ENCODE measurements at regions not wholly inside any gene's neighbourhood (a gene's known extent, or its start where the extent isn't known, plus 50 kb on each side); places are given as distances from the start of the nearest gene placed in this dataset.

DNA sequence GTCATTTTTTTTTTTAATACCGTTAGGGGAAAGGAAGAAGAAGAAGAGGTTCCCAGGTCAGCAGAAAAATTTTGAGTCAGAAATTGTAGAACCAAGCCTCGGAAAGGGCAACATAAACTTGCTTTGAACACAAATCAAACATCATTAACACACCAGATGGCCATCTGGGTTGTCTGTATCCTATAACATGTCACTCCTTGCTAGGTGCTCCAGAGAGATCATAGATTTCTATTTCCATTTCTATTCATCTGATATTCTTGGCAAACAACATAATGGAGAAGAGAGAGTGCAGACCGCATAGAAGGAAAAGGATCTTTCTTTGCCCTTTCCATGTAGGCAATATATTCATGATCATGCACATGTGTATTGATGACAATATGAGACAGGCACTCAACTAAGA is 129.5 kb upstream of the STT3B start:
- TF ChIP-seq POLR2AphosphoS5 (IDR thresholded peaks at IDR 0.05; ENCODE audit: low read depth, low read length) (no peak), EZH2 (IDR thresholded peaks at IDR 0.05) (no peak), POLR2A (IDR thresholded peaks at IDR 0.05; ENCODE audit: borderline replicate concordance, extremely low read depth, insufficient read depth, insufficient read length) (no peak), FOSL1 (IDR thresholded peaks at IDR 0.05; ENCODE audit: low read depth) (no peak), SP1 (IDR thresholded peaks at IDR 0.05; ENCODE audit: low read depth) (no peak), EZH2phosphoT487 (IDR thresholded peaks at IDR 0.05; ENCODE audit: borderline replicate concordance) (no peak), EGR1 (IDR thresholded peaks at IDR 0.05; ENCODE audit: low read depth) (no peak), ELF1 (IDR thresholded peaks at IDR 0.05; ENCODE audit: borderline replicate concordance, low read depth) (no peak), CEBPB (IDR thresholded peaks at IDR 0.05; ENCODE audit: low read depth) (no peak)
- TF ChIP-seq, protein P1, sequence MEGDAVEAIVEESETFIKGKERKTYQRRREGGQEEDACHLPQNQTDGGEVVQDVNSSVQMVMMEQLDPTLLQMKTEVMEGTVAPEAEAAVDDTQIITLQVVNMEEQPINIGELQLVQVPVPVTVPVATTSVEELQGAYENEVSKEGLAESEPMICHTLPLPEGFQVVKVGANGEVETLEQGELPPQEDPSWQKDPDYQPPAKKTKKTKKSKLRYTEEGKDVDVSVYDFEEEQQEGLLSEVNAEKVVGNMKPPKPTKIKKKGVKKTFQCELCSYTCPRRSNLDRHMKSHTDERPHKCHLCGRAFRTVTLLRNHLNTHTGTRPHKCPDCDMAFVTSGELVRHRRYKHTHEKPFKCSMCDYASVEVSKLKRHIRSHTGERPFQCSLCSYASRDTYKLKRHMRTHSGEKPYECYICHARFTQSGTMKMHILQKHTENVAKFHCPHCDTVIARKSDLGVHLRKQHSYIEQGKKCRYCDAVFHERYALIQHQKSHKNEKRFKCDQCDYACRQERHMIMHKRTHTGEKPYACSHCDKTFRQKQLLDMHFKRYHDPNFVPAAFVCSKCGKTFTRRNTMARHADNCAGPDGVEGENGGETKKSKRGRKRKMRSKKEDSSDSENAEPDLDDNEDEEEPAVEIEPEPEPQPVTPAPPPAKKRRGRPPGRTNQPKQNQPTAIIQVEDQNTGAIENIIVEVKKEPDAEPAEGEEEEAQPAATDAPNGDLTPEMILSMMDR (IDR thresholded peaks at IDR 0.05 in 2 of 3, conservative IDR thresholded peaks at IDR 0.05 in 1 of 3; ENCODE audit: borderline replicate concordance in 1 of 3, insufficient read depth in 1 of 3, low read depth in 2 of 3, low read length in 2 of 3), result no peak

Measured in HCT116 (cell line).